GM23338 (cell line): ENCODE measurements at regions not wholly inside any gene's neighbourhood (a gene's known extent, or its start where the extent isn't known, plus 50 kb on each side); places are given as distances from the start of the nearest gene placed in this dataset.

Experiments
- ATAC-seq: fragments of 200-7000 bp; cut with Tn5 transposase; 3 replicates; pipeline ENCODE4 v1.9.1; 2020
- DNase-seq: peaks from one replicate; pipeline ENCODE4 v3.0.0-alpha.2; 2015; ENCODE audit warnings: low spot score
- H2AFZ ChIP-seq: fragments of 200-600 bp; sonication (generic); 2 replicates; pipeline ENCODE4 v1.8.0; 2016; ENCODE audit warnings: antibody characterized with exemption, mild to moderate bottlenecking, moderate library complexity
- H3F3A ChIP-seq: fragments of 200-600 bp; sonication (generic); replicated peaks from 2 replicates; pipeline ENCODE4 v1.8.0; 2017; ENCODE audit warnings: antibody characterized with exemption, mixed run types, low read depth
- H3K27ac ChIP-seq: fragments of 200-600 bp; sonication (generic); 2 replicates; pipeline ENCODE4 v1.6.1; 2016; ENCODE audit warnings: low read depth
- H3K27me3 ChIP-seq: fragments of 200-600 bp; sonication (generic); 2 replicates; pipeline ENCODE4 v1.8.0; 2016; ENCODE audit warnings: mild to moderate bottlenecking, mixed run types, moderate library complexity; ENCODE audit not compliant: insufficient read depth
- H3K36me3 ChIP-seq: fragments of 200-600 bp; sonication (generic); 2 replicates; pipeline ENCODE4 v1.8.0; 2016; ENCODE audit warnings: mild to moderate bottlenecking; ENCODE audit not compliant: insufficient read depth
- H3K4me1 ChIP-seq: fragments of 200-600 bp; sonication (generic); 2 replicates; pipeline ENCODE4 v1.8.0; 2016; ENCODE audit warnings: mild to moderate bottlenecking, moderate library complexity; ENCODE audit not compliant: insufficient read depth
- H3K4me2 ChIP-seq: fragments of 200-600 bp; sonication (generic); 2 replicates; pipeline ENCODE4 v1.7.1; 2017; ENCODE audit warnings: mixed run types
- H3K4me3 ChIP-seq: fragments of 200-600 bp; sonication (generic); 2 replicates; pipeline ENCODE4 v1.6.1; 2016; ENCODE audit warnings: mixed run types
- H3K79me2 ChIP-seq: fragments of 200-600 bp; sonication (generic); replicated peaks from 2 replicates; pipeline ENCODE4 v1.8.0; 2017; ENCODE audit warnings: mild to moderate bottlenecking; ENCODE audit not compliant: insufficient read depth
- H3K9me2 ChIP-seq: fragments of 200-600 bp; sonication (generic); 2 replicates; pipeline ENCODE4 v1.8.0; 2017; ENCODE audit not compliant: insufficient read depth
- H4K20me1 ChIP-seq: fragments of 200-600 bp; sonication (generic); replicated peaks from 2 replicates; pipeline ENCODE4 v1.8.0; 2017; ENCODE audit warnings: mild to moderate bottlenecking; ENCODE audit not compliant: insufficient read depth
- H3K27ac Mint-ChIP-seq: 2 replicates; pipeline ENCODE4 v1.8.0; 2020; ENCODE audit warnings: inconsistent platforms, mild to moderate bottlenecking, moderate library complexity, mixed read lengths
- H3K27me3 Mint-ChIP-seq: 3 replicates; pipeline ENCODE4 v1.8.0; 2022; ENCODE audit warnings: low read depth, mild to moderate bottlenecking, moderate library complexity, mixed read lengths, inconsistent platforms; ENCODE audit not compliant: insufficient read depth, poor library complexity
- H3K36me3 Mint-ChIP-seq: 3 replicates; pipeline ENCODE4 v1.8.0; 2021; ENCODE audit warnings: low read depth, mild to moderate bottlenecking, inconsistent platforms, moderate library complexity, mixed read lengths
- H3K4me1 Mint-ChIP-seq: 3 replicates; pipeline ENCODE4 v1.8.0; 2020; ENCODE audit warnings: mild to moderate bottlenecking, inconsistent platforms, mixed read lengths
- H3K4me3 Mint-ChIP-seq: 3 replicates; pipeline ENCODE4 v1.8.0; 2021; ENCODE audit warnings: moderate library complexity, mild to moderate bottlenecking, inconsistent platforms, mixed read lengths
- H3K9me3 Mint-ChIP-seq: 3 replicates; pipeline ENCODE4 v1.8.0; 2020; ENCODE audit warnings: moderate library complexity, mild to moderate bottlenecking, inconsistent platforms, mixed read lengths
- CREB1 ChIP-seq: fragments of 250-450 bp; sonication (Bioruptor Pico); IDR thresholded peaks from 2 replicates; pipeline ENCODE4 v1.5.0; 2020; ENCODE audit warnings: low read depth, mild to moderate bottlenecking, moderate library complexity
- EZH2 ChIP-seq: fragments of 200-600 bp; sonication (generic); IDR thresholded peaks from one replicate; pipeline ENCODE4 v1.8.0; 2017; ENCODE audit warnings: antibody characterized with exemption, mild to moderate bottlenecking, low read depth; ENCODE audit not compliant: unreplicated experiment
- EZH2phosphoT487 ChIP-seq: fragments of 200-600 bp; sonication (generic); IDR thresholded peaks from one replicate; pipeline ENCODE4 v1.8.1; 2018; ENCODE audit warnings: antibody characterized with exemption; ENCODE audit not compliant: unreplicated experiment
- JUNB ChIP-seq: IDR thresholded peaks from one replicate; pipeline ENCODE4 v1.6.1; 2016; ENCODE audit warnings: antibody characterized with exemption; ENCODE audit not compliant: unreplicated experiment
- NANOG ChIP-seq: IDR thresholded peaks from 2 replicates; pipeline ENCODE4 v1.6.1; 2016; ENCODE audit warnings: antibody characterized with exemption, borderline replicate concordance
- POLR2AphosphoS5 ChIP-seq: IDR thresholded peaks from 2 replicates; pipeline ENCODE4 v1.6.1; 2016; ENCODE audit warnings: antibody characterized with exemption, low read depth
- STAT1 ChIP-seq: IDR thresholded peaks from one replicate; pipeline ENCODE4 v1.6.1; 2016; ENCODE audit warnings: antibody characterized with exemption; ENCODE audit not compliant: unreplicated experiment
- ZNF114 ChIP-seq: fragments of 250-450 bp; sonication (Bioruptor Pico); IDR thresholded peaks from 2 replicates; pipeline ENCODE4 v1.5.0; 2020; ENCODE audit warnings: mild to moderate bottlenecking, moderate library complexity
- ZNF331 ChIP-seq: fragments of 250-450 bp; sonication (Bioruptor Pico); IDR thresholded peaks from 2 replicates; pipeline ENCODE4 v1.5.0; 2020; ENCODE audit warnings: low read depth, mild to moderate bottlenecking, moderate library complexity
- TF ChIP-seq, protein P1 (sequence below): fragments of 250-450 bp; sonication (Bioruptor Pico); IDR thresholded peaks from 2 replicates; pipeline ENCODE4 v1.5.0; 2020; ENCODE audit warnings: mild to moderate bottlenecking, moderate library complexity
- TF ChIP-seq, protein P2 (sequence below): IDR thresholded peaks from one replicate; pipeline ENCODE4 v1.6.1; 2018; ENCODE audit warnings: antibody characterized with exemption; ENCODE audit not compliant: unreplicated experiment
- TF ChIP-seq, protein P3 (sequence below), 2 experiments: fragments of 200-600 bp in 1 of 2; sonication (generic) in 1 of 2; conservative IDR thresholded peaks; 2 replicates each; pipeline versions ENCODE4 v1.5.1 to v1.6.1; 2016 to 2017; ENCODE audit warnings: antibody characterized with exemption in 2 of 2, low read depth in 2 of 2, mild to moderate bottlenecking in 2 of 2, moderate library complexity in 1 of 2

DNA sequence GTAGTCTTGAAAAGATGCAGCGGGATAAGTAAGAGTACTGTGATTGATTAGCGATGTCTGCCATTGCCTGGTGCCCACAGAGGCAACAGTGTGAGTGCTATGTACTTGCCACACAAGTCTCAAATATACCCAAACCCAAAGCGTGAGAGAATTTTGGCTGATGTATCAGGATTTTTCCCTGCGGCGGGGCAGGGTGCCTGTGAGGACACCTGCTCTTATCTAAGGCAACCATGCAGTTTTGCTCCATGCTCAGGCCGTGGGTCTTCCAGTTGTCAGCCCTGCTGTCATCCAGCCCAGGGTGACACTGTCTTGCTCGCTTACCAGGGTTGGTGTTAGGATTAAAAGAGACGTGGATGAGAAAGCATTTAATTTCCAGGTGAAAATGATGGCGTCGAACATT, 202.7 kb downstream of the PTPRU start:
- TF ChIP-seq STAT1 = no peak
- H4K20me1 ChIP-seq = no peaks in the 10 kb centered on the region
- no peaks in the 10 kb centered on the region for H3K79me2 ChIP-seq
- H2AFZ ChIP-seq = no peak overlapping the region
- Mint-ChIP-seq H3K36me3 (no peaks in the 10 kb centered on the region), H3K4me1 (peaks cover 24% of the 10 kb centered on the region), H3K9me3 (no peaks in the 10 kb centered on the region), H3K4me3 (no peak overlapping the region), H3K27ac (no peak overlapping the region), H3K27me3 (peaks cover 15% of the 10 kb centered on the region)
- ATAC-seq = no peak
- H3K36me3 ChIP-seq = no peaks in the 10 kb centered on the region
- no peaks in the 10 kb centered on the region for H3K27me3 ChIP-seq
- H3K9me2 ChIP-seq = no peaks in the 10 kb centered on the region
- no peak overlapping the region for H3K4me2 ChIP-seq
- DNase-seq = no peak
- no peak overlapping the region for H3K27ac ChIP-seq
- no peak overlapping the region for H3K4me3 ChIP-seq
- H3K4me1 ChIP-seq = peaks cover 10% of the 10 kb centered on the region
- no peaks in the 10 kb centered on the region for H3F3A ChIP-seq

DNA sequence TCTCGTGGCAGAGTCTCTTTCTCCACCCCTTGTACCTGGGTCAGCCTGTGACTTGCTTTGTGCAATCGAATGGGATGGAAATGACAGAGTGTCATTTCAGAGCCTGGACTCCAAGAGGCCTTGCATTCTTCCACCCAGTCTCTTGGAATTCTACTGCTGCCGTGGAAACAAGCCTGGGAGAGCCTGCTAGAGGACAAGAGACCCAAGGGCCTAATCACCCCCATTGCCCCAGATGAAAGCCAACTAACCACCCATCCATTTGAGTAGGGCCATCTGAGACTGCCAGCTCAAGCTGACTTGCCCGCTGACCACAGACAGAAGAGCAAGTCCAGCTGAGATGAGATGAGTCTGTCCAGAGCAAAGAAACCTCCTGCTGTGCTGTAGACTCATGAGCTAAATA, 201.6 kb downstream of the PTPRU start:
- no peak for DNase-seq
- no peaks in the 10 kb centered on the region for H3K79me2 ChIP-seq
- H4K20me1 ChIP-seq = no peaks in the 10 kb centered on the region
- no peaks in the 10 kb centered on the region for H3K27me3 ChIP-seq
- no peak overlapping the region for H3K27ac ChIP-seq
- no peaks in the 10 kb centered on the region for H3K9me3 Mint-ChIP-seq
- H3K36me3 ChIP-seq = no peaks in the 10 kb centered on the region
- peaks cover 9% of the 10 kb centered on the region for H3K27me3 Mint-ChIP-seq
- H3K27ac Mint-ChIP-seq = no peak overlapping the region
- no peaks in the 10 kb centered on the region for H3K36me3 Mint-ChIP-seq
- no peak overlapping the region for H3K4me3 ChIP-seq
- H3K4me1 Mint-ChIP-seq = peaks cover 14% of the 10 kb centered on the region
- H2AFZ ChIP-seq = no peak overlapping the region; the same call in 1 of the 2 replicates
- no peaks in the 10 kb centered on the region for H3K9me2 ChIP-seq
- peaks cover 3% of the 10 kb centered on the region for H3K4me1 ChIP-seq
- H3K4me2 ChIP-seq = no peak overlapping the region
- no peak for ATAC-seq
- no peak overlapping the region for H3K4me3 Mint-ChIP-seq
- no peaks in the 10 kb centered on the region for H3F3A ChIP-seq
- TF ChIP-seq EZH2phosphoT487 (no peak), ZNF114 (CRISPR knock-in tag) (no peak), JUNB (no peak), STAT1 (no peak), EZH2 (no peak), NANOG (no peak), POLR2AphosphoS5 (no peak), CREB1 (CRISPR knock-in tag) (no peak), ZNF331 (no peak)
- TF ChIP-seq, protein P1, sequence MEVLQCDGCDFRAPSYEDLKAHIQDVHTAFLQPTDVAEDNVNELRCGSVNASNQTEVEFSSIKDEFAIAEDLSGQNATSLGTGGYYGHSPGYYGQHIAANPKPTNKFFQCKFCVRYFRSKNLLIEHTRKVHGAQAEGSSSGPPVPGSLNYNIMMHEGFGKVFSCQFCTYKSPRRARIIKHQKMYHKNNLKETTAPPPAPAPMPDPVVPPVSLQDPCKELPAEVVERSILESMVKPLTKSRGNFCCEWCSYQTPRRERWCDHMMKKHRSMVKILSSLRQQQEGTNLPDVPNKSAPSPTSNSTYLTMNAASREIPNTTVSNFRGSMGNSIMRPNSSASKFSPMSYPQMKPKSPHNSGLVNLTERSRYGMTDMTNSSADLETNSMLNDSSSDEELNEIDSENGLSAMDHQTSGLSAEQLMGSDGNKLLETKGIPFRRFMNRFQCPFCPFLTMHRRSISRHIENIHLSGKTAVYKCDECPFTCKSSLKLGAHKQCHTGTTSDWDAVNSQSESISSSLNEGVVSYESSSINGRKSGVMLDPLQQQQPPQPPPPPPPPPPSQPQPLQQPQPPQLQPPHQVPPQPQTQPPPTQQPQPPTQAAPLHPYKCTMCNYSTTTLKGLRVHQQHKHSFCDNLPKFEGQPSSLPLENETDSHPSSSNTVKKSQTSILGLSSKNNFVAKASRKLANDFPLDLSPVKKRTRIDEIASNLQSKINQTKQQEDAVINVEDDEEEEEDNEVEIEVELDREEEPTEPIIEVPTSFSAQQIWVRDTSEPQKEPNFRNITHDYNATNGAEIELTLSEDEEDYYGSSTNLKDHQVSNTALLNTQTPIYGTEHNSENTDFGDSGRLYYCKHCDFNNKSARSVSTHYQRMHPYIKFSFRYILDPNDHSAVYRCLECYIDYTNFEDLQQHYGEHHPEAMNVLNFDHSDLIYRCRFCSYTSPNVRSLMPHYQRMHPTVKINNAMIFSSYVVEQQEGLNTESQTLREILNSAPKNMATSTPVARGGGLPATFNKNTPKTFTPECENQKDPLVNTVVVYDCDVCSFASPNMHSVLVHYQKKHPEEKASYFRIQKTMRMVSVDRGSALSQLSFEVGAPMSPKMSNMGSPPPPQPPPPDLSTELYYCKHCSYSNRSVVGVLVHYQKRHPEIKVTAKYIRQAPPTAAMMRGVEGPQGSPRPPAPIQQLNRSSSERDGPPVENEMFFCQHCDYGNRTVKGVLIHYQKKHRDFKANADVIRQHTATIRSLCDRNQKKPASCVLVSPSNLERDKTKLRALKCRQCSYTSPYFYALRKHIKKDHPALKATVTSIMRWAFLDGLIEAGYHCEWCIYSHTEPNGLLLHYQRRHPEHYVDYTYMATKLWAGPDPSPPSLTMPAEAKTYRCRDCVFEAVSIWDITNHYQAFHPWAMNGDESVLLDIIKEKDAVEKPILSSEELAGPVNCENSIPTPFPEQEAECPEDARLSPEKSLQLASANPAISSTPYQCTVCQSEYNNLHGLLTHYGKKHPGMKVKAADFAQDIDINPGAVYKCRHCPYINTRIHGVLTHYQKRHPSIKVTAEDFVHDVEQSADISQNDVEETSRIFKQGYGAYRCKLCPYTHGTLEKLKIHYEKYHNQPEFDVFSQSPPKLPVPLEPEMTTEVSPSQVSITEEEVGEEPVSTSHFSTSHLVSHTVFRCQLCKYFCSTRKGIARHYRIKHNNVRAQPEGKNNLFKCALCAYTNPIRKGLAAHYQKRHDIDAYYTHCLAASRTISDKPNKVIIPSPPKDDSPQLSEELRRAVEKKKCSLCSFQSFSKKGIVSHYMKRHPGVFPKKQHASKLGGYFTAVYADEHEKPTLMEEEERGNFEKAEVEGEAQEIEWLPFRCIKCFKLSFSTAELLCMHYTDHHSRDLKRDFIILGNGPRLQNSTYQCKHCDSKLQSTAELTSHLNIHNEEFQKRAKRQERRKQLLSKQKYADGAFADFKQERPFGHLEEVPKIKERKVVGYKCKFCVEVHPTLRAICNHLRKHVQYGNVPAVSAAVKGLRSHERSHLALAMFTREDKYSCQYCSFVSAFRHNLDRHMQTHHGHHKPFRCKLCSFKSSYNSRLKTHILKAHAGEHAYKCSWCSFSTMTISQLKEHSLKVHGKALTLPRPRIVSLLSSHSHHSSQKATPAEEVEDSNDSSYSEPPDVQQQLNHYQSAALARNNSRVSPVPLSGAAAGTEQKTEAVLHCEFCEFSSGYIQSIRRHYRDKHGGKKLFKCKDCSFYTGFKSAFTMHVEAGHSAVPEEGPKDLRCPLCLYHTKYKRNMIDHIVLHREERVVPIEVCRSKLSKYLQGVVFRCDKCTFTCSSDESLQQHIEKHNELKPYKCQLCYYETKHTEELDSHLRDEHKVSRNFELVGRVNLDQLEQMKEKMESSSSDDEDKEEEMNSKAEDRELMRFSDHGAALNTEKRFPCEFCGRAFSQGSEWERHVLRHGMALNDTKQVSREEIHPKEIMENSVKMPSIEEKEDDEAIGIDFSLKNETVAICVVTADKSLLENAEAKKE (CRISPR knock-in tag) = no peak
- TF ChIP-seq, protein P2, sequence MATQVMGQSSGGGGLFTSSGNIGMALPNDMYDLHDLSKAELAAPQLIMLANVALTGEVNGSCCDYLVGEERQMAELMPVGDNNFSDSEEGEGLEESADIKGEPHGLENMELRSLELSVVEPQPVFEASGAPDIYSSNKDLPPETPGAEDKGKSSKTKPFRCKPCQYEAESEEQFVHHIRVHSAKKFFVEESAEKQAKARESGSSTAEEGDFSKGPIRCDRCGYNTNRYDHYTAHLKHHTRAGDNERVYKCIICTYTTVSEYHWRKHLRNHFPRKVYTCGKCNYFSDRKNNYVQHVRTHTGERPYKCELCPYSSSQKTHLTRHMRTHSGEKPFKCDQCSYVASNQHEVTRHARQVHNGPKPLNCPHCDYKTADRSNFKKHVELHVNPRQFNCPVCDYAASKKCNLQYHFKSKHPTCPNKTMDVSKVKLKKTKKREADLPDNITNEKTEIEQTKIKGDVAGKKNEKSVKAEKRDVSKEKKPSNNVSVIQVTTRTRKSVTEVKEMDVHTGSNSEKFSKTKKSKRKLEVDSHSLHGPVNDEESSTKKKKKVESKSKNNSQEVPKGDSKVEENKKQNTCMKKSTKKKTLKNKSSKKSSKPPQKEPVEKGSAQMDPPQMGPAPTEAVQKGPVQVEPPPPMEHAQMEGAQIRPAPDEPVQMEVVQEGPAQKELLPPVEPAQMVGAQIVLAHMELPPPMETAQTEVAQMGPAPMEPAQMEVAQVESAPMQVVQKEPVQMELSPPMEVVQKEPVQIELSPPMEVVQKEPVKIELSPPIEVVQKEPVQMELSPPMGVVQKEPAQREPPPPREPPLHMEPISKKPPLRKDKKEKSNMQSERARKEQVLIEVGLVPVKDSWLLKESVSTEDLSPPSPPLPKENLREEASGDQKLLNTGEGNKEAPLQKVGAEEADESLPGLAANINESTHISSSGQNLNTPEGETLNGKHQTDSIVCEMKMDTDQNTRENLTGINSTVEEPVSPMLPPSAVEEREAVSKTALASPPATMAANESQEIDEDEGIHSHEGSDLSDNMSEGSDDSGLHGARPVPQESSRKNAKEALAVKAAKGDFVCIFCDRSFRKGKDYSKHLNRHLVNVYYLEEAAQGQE = no peak
- TF ChIP-seq, protein P3, sequence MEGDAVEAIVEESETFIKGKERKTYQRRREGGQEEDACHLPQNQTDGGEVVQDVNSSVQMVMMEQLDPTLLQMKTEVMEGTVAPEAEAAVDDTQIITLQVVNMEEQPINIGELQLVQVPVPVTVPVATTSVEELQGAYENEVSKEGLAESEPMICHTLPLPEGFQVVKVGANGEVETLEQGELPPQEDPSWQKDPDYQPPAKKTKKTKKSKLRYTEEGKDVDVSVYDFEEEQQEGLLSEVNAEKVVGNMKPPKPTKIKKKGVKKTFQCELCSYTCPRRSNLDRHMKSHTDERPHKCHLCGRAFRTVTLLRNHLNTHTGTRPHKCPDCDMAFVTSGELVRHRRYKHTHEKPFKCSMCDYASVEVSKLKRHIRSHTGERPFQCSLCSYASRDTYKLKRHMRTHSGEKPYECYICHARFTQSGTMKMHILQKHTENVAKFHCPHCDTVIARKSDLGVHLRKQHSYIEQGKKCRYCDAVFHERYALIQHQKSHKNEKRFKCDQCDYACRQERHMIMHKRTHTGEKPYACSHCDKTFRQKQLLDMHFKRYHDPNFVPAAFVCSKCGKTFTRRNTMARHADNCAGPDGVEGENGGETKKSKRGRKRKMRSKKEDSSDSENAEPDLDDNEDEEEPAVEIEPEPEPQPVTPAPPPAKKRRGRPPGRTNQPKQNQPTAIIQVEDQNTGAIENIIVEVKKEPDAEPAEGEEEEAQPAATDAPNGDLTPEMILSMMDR (conservative IDR thresholded peaks at IDR 0.05; ENCODE audit: low read depth in 2 of 2) = no peak
